ENCODE measurements at regions not wholly inside any gene's neighbourhood (a gene's known extent, or its start where the extent isn't known, plus 50 kb on each side); places are given as distances from the start of the nearest gene placed in this dataset.

DNA sequence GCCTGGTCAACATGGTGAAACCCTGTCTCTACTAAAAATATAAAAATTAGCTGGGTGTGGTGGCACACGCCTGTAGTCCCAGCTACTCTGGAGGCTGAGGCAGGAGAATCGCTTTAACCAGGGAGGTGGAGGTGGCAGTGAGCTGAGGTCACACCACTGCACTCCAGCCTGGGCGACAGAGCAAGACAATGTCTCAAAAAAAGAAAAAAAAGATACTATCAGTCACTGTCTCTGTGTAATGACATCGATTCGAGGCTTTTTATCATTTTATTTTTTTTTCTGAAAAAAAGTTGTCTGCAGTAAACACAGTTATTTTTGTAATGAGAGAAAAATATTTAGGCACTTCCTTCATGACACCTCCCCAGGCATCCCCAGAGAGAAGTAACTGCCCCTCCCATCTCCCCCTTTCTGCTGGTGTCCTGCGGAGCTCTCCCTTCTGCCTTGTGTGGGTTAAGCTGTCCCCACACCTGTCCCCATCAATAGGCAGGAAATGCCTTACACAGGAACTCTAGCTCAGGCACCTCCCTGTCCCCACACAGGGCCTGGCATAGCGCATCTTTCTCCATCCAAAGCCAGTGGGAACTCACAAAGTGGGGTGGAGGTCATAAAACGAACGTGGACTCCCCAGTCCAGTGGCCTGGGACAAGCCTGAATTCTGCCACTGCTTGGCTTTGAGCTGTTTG lies 132.0 kb downstream of the SYF2 start:
- CTCF ChIA-PET: interaction anchor here (0.6 to 6.7 kb wide), 12 partner anchors 9 to 252 kb away, joined by 3 to 48 read pairs (median 6); partner anchors contain the start of gene RUNX3
- no peak for DNase-seq (ENCODE audit: low read depth in 1 of 2, low spot score in 1 of 2)
- H3K27ac ChIP-seq: no peak overlapping the region
- FAIRE-seq: no peak
- no peaks in the 10 kb centered on the region for H3K9me3 ChIP-seq
- WGBS (ENCODE audit: missing lambda C conversion rate): 60% methylated on average over 6 of the region's 9 CpGs
- H3K4me1 ChIP-seq: no peaks in the 10 kb centered on the region
- POLR2A ChIA-PET: no interaction called here
- no peak overlapping the region for H3K4me2 ChIP-seq
- TF ChIP-seq NR3C1 (IDR thresholded peaks at IDR 0.05): no peak
- TF ChIP-seq FOXS1 (CRISPR knock-in tag; IDR thresholded peaks at IDR 0.05): no peak
- no peak for TF ChIP-seq HDAC2 (IDR thresholded peaks at IDR 0.05)
- TF ChIP-seq RARB (CRISPR knock-in tag; IDR thresholded peaks at IDR 0.05): no peak
- no peak for TF ChIP-seq JUNB (IDR thresholded peaks at IDR 0.05)
- no peak for TF ChIP-seq EP300 (IDR thresholded peaks at IDR 0.05)
- no peak for TF ChIP-seq RCOR1 (IDR thresholded peaks at IDR 0.05; ENCODE audit: low read depth, low read length)
- TF ChIP-seq POLR2AphosphoS2 (conservative IDR thresholded peaks at IDR 0.05; ENCODE audit: low read length): no peak
- no peak for TF ChIP-seq HOXB5 (CRISPR knock-in tag; IDR thresholded peaks at IDR 0.05)
- TF ChIP-seq TP53 (CRISPR knock-in tag; IDR thresholded peaks at IDR 0.05): no peak
- TF ChIP-seq ESRRA (IDR thresholded peaks at IDR 0.05; ENCODE audit: borderline replicate concordance, low read length): no peak
- no peak for TF ChIP-seq PHF8 (IDR thresholded peaks at IDR 0.05; ENCODE audit: borderline replicate concordance, low read depth)
- H3K4me3 ChIP-seq: no peak overlapping the region
- ATAC-seq: no peak

DNA sequence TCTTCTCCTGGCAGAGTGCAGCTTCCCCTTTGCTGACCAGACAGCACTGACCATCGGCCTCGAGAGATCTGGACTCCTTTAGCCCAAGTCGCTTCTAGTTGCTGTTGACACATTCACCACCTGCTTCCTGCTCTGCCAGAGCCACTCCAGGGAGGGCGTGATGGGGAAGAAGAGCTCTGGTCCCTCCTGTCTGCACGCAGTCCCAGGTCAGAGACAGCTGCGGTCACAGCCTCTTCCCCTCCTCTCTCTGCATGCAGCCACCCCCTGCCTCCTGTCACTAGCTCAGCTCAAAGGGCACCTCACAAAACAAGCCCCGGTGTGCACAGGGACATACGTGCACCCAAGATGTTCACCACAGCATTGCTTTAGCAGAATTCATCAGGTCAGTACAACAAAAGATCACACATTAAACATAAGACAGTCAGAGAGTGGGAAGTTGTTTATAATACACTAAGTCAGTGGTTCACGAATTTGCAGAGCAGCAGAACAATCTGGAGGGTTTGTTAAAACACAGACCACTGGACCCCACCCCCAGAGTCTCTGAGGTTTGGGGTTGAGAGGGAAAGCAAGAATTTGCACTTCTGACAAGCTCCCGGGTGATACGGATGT lies 132.9 kb downstream of the SYF2 start:
- no peak for FAIRE-seq
- no peaks in the 10 kb centered on the region for H3K9me3 ChIP-seq
- H3K4me2 ChIP-seq: no peak overlapping the region
- H3K4me3 ChIP-seq: no peak overlapping the region
- WGBS (ENCODE audit: missing lambda C conversion rate): 39% methylated on average over 10 of the region's 11 CpGs
- TF ChIP-seq, protein P1, sequence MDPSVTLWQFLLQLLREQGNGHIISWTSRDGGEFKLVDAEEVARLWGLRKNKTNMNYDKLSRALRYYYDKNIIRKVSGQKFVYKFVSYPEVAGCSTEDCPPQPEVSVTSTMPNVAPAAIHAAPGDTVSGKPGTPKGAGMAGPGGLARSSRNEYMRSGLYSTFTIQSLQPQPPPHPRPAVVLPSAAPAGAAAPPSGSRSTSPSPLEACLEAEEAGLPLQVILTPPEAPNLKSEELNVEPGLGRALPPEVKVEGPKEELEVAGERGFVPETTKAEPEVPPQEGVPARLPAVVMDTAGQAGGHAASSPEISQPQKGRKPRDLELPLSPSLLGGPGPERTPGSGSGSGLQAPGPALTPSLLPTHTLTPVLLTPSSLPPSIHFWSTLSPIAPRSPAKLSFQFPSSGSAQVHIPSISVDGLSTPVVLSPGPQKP (IDR thresholded peaks at IDR 0.05; ENCODE audit: low read depth, low read length): no peak
- TF ChIP-seq RNF2 (IDR thresholded peaks at IDR 0.05; ENCODE audit: borderline replicate concordance, low read depth): no peak
- TF ChIP-seq, protein P2, sequence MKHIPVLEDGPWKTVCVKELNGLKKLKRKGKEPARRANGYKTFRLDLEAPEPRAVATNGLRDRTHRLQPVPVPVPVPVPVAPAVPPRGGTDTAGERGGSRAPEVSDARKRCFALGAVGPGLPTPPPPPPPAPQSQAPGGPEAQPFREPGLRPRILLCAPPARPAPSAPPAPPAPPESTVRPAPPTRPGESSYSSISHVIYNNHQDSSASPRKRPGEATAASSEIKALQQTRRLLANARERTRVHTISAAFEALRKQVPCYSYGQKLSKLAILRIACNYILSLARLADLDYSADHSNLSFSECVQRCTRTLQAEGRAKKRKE (CRISPR knock-in tag; IDR thresholded peaks at IDR 0.05; ENCODE audit: low read depth): no peak
- TF ChIP-seq MAFK (IDR thresholded peaks at IDR 0.05; ENCODE audit: partially characterized antibody): no peak
- TF ChIP-seq CBX2 (IDR thresholded peaks at IDR 0.05; ENCODE audit: borderline replicate concordance, low read depth): no peak
- no peak for TF ChIP-seq CBX8 (IDR thresholded peaks at IDR 0.05)
- TF ChIP-seq ZSCAN20 (CRISPR knock-in tag; IDR thresholded peaks at IDR 0.05): no peak
- no peak for TF ChIP-seq NFE2L2 (conservative IDR thresholded peaks at IDR 0.05; ENCODE audit: low read length)
- no peak for TF ChIP-seq JUNB (IDR thresholded peaks at IDR 0.05)
- no peak for TF ChIP-seq NPAS2 (CRISPR knock-in tag; IDR thresholded peaks at IDR 0.05; ENCODE audit: borderline replicate concordance)
- TF ChIP-seq ZNF302 (CRISPR knock-in tag; IDR thresholded peaks at IDR 0.05): no peak
- TF ChIP-seq PHF8 (IDR thresholded peaks at IDR 0.05; ENCODE audit: borderline replicate concordance, low read depth): no peak
- no peak for TF ChIP-seq FOXS1 (CRISPR knock-in tag; IDR thresholded peaks at IDR 0.05)
- no peaks in the 10 kb centered on the region for H3K4me1 ChIP-seq
- DNase-seq (ENCODE audit: low read depth in 1 of 2, low spot score in 1 of 2): no peak
- H3K27ac ChIP-seq: no peak overlapping the region
- ChIA-PET POLR2A (no interaction called here), CTCF (interaction anchor here (0.9 to 6.7 kb wide), 7 partner anchors 8 to 251 kb away, joined by 3 to 48 read pairs (median 16); partner anchors contain the start of gene RUNX3)
- peak in 1 of 2 experiments; percentile 17; a peak in 2 of 6 replicates for ATAC-seq

DNA sequence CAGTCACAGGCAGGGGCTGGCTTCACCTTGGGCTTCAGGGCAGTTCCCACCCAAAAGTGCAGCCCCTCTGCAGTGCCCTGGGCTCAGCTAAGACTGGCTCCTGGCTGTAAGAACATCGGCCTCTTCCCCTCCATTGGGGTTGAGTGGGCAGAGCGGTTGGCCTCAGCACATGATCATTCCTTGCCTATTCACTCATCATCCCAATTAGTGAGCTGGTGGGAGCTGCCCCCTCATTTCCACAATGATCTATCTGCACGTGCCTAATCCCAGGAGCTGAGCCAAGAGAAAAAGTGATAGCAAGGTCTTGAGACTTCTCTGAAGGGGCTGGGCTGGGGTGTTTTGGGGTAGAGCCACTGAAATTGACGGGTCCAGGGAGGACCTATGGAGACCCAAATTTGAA lies 133.6 kb downstream of the SYF2 start:
- DNase-seq (ENCODE audit: low read depth in 1 of 2, low spot score in 1 of 2) (no peak), ATAC-seq (no peak), FAIRE-seq (no peak)
- Histone ChIP-seq H3K4me3 (no peak overlapping the region), H3K9me3 (no peaks in the 10 kb centered on the region), H3K27ac (no peak overlapping the region), H3K4me1 (no peaks in the 10 kb centered on the region), H3K4me2 (no peak overlapping the region)
- POLR2A ChIA-PET: no interaction called here
- CTCF ChIA-PET: interaction anchor here (0.9 to 6.7 kb wide), 8 partner anchors 9 to 250 kb away, joined by 3 to 48 read pairs (median 4); partner anchors contain the start of gene RUNX3
- 58% methylated on average over 4 of the region's 4 CpGs for WGBS (ENCODE audit: missing lambda C conversion rate)
- TF ChIP-seq, protein P3, sequence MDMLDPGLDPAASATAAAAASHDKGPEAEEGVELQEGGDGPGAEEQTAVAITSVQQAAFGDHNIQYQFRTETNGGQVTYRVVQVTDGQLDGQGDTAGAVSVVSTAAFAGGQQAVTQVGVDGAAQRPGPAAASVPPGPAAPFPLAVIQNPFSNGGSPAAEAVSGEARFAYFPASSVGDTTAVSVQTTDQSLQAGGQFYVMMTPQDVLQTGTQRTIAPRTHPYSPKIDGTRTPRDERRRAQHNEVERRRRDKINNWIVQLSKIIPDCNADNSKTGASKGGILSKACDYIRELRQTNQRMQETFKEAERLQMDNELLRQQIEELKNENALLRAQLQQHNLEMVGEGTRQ (IDR thresholded peaks at IDR 0.05): no peak

All from A549 (cell line).